HepG2 (cell line): ENCODE measurements at regions not wholly inside any gene's neighbourhood (a gene's known extent, or its start where the extent isn't known, plus 50 kb on each side); places are given as distances from the start of the nearest gene placed in this dataset.

Experiments used
- ATF7 ChIP-seq, 2 experiments: fragments of 450-650 bp in 1 of 2; sonication (generic) in 1 of 2; formaldehyde crosslinking in 1 of 2; IDR thresholded peaks; 2 replicates each; pipeline versions ENCODE4 v1.4.0 to v1.6.1; 2016 to 2020; ENCODE audit warnings: antibody characterized with exemption in 1 of 2, mild to moderate bottlenecking in 1 of 2, missing genetic modification reagents in 1 of 2
- ATM ChIP-seq: fragments of 450-650 bp; IDR thresholded peaks from 2 replicates; pipeline ENCODE4 v1.7.1; 2017; ENCODE audit warnings: mild to moderate bottlenecking, borderline replicate concordance
- CHD2 ChIP-seq: IDR thresholded peaks from 2 replicates; pipeline ENCODE4 v1.6.1; 2011; ENCODE audit warnings: low read depth, low read length, improper control_type of control experiment
- DNMT1 ChIP-seq: sonication (generic); formaldehyde crosslinking; IDR thresholded peaks from 2 replicates; pipeline ENCODE4 v1.5.1; 2020; ENCODE audit warnings: mild to moderate bottlenecking, missing genetic modification reagents
- ELK4 ChIP-seq: sonication (generic); formaldehyde crosslinking; IDR thresholded peaks from 2 replicates; pipeline ENCODE4 v1.9.0; 2021; ENCODE audit warnings: missing genetic modification reagents, borderline replicate concordance
- ESRRA ChIP-seq: sonication (generic); formaldehyde crosslinking; IDR thresholded peaks from 2 replicates; pipeline ENCODE4 v1.5.1; 2020; ENCODE audit warnings: mild to moderate bottlenecking, low read depth, missing genetic modification reagents
- GLMP ChIP-seq: sonication (generic); formaldehyde crosslinking; IDR thresholded peaks from 2 replicates; pipeline ENCODE4 v1.9.0; 2021; ENCODE audit warnings: missing genetic modification reagents, mild to moderate bottlenecking, borderline replicate concordance
- KAT2B ChIP-seq: fragments of 150-350 bp; IDR thresholded peaks from 2 replicates; pipeline ENCODE4 v1.6.1; 2014; ENCODE audit warnings: low read depth, low read length, borderline replicate concordance
- KLF11 ChIP-seq: IDR thresholded peaks from 2 replicates; pipeline ENCODE4 v1.6.1; 2016; ENCODE audit warnings: missing compliant biosample characterization
- LRRFIP1 ChIP-seq: sonication (generic); formaldehyde crosslinking; conservative IDR thresholded peaks from 2 replicates; pipeline ENCODE4 v1.4.0; 2020; ENCODE audit warnings: missing genetic modification reagents
- MED8 ChIP-seq: sonication (generic); formaldehyde crosslinking; IDR thresholded peaks from 2 replicates; pipeline ENCODE4 v1.8.1; 2023; ENCODE audit warnings: mild to moderate bottlenecking, missing genetic modification reagents; ENCODE audit not compliant: insufficient replicate concordance
- NFIC ChIP-seq: IDR thresholded peaks from 2 replicates; pipeline ENCODE4 v1.6.1; 2012; ENCODE audit warnings: mild to moderate bottlenecking, low read length, inconsistent platforms
- U2AF2 ChIP-seq: fragments of 200-400 bp; formaldehyde crosslinking; IDR thresholded peaks from 2 replicates; pipeline ENCODE4 v1.6.1; 2017; ENCODE audit warnings: low read depth, mild to moderate bottlenecking, low read length
- ZBTB26 ChIP-seq: IDR thresholded peaks from 2 replicates; pipeline ENCODE4 v1.6.1; 2016; ENCODE audit warnings: missing compliant biosample characterization, missing genetic modification reagents, borderline replicate concordance
- ZBTB7B ChIP-seq: sonication (generic); formaldehyde crosslinking; IDR thresholded peaks from 2 replicates; pipeline ENCODE4 v1.4.0; 2020; ENCODE audit warnings: missing genetic modification reagents
- ZNF292 ChIP-seq: sonication (generic); formaldehyde crosslinking; IDR thresholded peaks from 2 replicates; pipeline ENCODE4 v1.8.1; 2022; ENCODE audit warnings: mild to moderate bottlenecking, low read depth, missing genetic modification reagents, borderline replicate concordance
- ZNF362 ChIP-seq: sonication (generic); formaldehyde crosslinking; IDR thresholded peaks from 2 replicates; pipeline ENCODE4 v1.4.0; 2020; ENCODE audit warnings: missing genetic modification reagents, mild to moderate bottlenecking, borderline replicate concordance
- ZNF501 ChIP-seq: sonication (generic); formaldehyde crosslinking; IDR thresholded peaks from 2 replicates; pipeline ENCODE4 v1.5.1; 2020; ENCODE audit warnings: mild to moderate bottlenecking, moderate library complexity, missing genetic modification reagents
- ZNF552 ChIP-seq: sonication (generic); formaldehyde crosslinking; IDR thresholded peaks from 2 replicates; pipeline ENCODE4 v1.9.0; 2022; ENCODE audit warnings: missing genetic modification reagents, mild to moderate bottlenecking, borderline replicate concordance
- ZNF605 ChIP-seq: sonication (generic); formaldehyde crosslinking; IDR thresholded peaks from 2 replicates; pipeline ENCODE4 v1.8.0; 2022; ENCODE audit warnings: mild to moderate bottlenecking, missing genetic modification reagents
- ZNF639 ChIP-seq: conservative IDR thresholded peaks from 2 replicates; pipeline ENCODE4 v1.6.1; 2018; ENCODE audit warnings: missing genetic modification reagents
- ZNF768 ChIP-seq: sonication (generic); formaldehyde crosslinking; IDR thresholded peaks from 2 replicates; pipeline ENCODE4 v1.4.0; 2020; ENCODE audit warnings: missing genetic modification reagents
- ZNF839 ChIP-seq: sonication (generic); formaldehyde crosslinking; IDR thresholded peaks from 2 replicates; pipeline ENCODE4 v1.4.0; 2020; ENCODE audit warnings: missing genetic modification reagents, mild to moderate bottlenecking, borderline replicate concordance

GRCh38 chr5:105392710-105393149 lies 1830.1 kb upstream of the NUDT12 start (continued):
- TF ChIP-seq ZNF605 (no peak), ATM (no peak), ZNF501 (CRISPR knock-in tag) (no peak), NFIC (no peak), ZNF552 (CRISPR knock-in tag) (no peak), ZNF839 (no peak), ZBTB7B (CRISPR knock-in tag) (no peak), KAT2B (no peak), ZNF639 (CRISPR knock-in tag) (no peak), ATF7 (IDR thresholded peaks at IDR 0.05) (no peak), ATF7 (CRISPR knock-in tag; IDR thresholded peaks at IDR 0.05) (no peak), KLF11 (CRISPR knock-in tag) (no peak), LRRFIP1 (no peak), ZNF768 (CRISPR knock-in tag) (no peak), ZNF362 (CRISPR knock-in tag) (no peak), ZNF292 (no peak), CHD2 (no peak), ESRRA (no peak), ELK4 (CRISPR knock-in tag) (no peak), ZBTB26 (no peak), MED8 (CRISPR knock-in tag) (no peak), DNMT1 (no peak), U2AF2 (no peak), GLMP (CRISPR knock-in tag) (no peak)
